ENCODE measurements at regions not wholly inside any gene's neighbourhood (a gene's known extent, or its start where the extent isn't known, plus 50 kb on each side); places are given as distances from the start of the nearest gene placed in this dataset.

DNA sequence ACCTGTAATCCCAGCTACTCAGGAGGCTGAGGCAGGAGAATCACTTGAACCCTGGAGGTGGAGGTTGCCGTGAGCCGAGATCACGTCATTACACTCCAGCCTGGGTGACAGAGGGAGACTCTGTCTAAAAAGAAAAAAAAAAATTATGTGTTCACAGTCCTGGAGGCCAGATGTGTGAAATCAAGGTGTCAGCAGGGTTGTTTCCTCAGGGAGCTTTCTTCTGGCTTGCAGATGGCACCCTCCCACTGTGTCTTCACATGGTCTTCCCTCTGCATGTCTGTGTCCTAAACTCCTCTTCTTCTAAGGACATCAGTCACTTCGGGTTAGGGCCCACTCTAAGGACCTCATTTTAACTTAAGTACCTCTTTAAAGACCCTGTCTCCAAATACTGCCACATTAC, 56.1 kb upstream of the UBE2E1 start:
- peaks cover 0 to 2% of the 10 kb centered on the region in 2 donors for H3K4me1 Mint-ChIP-seq
- H3K4me3 Mint-ChIP-seq = no peak overlapping the region
- DNase-seq = no peak
- H3K27me3 Mint-ChIP-seq (ENCODE audit: low read depth in 3 of 3) = peaks cover 2 to 4% (median 2%) of the 10 kb centered on the region in 3 donors
- no peak overlapping the region for H3K27ac Mint-ChIP-seq
- H3K9me3 Mint-ChIP-seq = no peaks in the 10 kb centered on the region
- H3K36me3 Mint-ChIP-seq = no peaks in the 10 kb centered on the region

DNA sequence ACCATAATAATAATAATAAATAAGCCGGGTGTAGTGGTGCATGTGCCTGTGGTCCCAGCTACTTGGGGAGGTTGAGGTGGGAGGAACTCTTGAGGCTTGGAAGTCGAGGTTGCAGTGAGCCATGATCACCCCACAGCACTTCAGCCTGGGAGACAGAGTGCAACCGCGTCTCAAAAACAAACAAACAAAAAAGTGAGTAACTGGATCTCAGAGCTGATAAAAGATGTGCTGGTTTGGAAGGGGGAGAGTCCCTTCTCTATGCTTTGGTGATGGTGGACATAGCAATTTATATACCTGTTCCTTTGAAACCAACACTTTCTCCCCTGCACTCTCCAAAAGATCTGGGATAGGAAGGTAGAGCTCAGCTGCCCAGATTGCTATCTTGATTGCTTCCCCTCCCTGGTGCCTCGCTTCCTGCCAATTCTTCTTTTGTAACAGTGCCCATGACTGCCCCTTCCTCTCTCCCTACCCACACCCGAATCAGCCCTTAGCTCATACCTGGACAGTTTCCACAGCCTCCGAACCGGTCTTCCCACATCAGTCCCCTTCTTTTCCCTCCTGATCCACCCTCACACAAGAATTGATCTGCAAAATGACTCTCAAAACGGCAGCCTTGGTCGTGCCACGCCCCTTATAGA, 55.1 kb upstream of the UBE2E1 start:
- H3K27me3 Mint-ChIP-seq (ENCODE audit: low read depth in 3 of 3) = peaks cover 2% of the 10 kb centered on the region in 3 donors
- no peaks in the 10 kb centered on the region for H3K9me3 Mint-ChIP-seq
- H3K4me1 Mint-ChIP-seq = peaks cover 0 to 2% of the 10 kb centered on the region in 2 donors
- DNase-seq = no peak
- H3K36me3 Mint-ChIP-seq = no peaks in the 10 kb centered on the region
- no peak overlapping the region for H3K4me3 Mint-ChIP-seq
- no peak overlapping the region for H3K27ac Mint-ChIP-seq

DNA sequence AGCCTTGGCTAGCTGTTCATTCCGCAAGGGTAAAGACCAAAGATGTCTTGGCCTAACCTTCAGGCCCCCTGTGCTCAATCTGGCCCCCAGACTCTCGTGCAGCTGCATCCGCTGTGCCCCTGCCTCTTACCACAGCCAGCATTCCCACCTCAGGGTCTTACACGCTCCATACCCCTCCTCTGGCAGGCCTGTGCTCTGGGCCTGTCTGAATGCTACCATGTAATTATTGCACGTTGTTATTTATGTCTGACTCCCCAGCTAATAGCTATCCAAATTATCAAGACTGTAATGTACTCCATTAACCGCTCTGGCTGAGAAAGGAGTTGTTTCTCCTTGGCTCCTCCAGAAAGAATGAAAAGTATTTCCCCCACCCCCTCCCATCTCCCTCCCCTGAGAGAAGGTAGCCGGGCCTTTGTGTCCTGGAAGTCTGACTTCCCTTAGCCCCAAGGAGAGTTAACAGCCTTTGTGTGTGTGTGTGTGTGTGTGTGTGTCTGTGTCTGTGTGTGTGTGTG, 54.5 kb upstream of the UBE2E1 start:
- H3K4me3 Mint-ChIP-seq = no peak overlapping the region

DNA sequence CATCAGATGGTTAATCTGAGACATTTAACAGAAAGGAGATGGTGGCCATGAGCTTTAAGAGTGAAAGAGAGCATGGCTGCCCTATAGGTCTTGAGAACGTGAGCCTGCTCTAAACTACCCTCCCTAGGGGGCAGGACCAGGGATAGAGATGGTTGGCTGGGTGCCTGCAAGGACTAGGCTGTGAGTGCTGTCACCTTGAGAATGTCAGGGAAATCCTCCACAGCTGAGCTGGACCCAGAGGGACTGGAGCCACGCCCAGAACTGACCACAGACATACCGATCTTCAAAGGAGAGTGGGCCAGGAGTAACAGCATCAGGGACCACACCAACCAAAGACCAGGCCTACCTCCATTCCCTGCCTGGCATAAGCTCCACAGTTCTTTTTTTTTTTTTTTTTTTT, 53.6 kb upstream of the UBE2E1 start:
- H3K9me3 Mint-ChIP-seq = no peaks in the 10 kb centered on the region
- no peak overlapping the region for H3K4me3 Mint-ChIP-seq

More for the DNA sequence above, 54.5 kb upstream of the UBE2E1 start:
- H3K27ac Mint-ChIP-seq = no peak overlapping the region
- no peak for DNase-seq
- peaks cover 0 to 2% of the 10 kb centered on the region in 2 donors for H3K4me1 Mint-ChIP-seq
- no peaks in the 10 kb centered on the region for H3K9me3 Mint-ChIP-seq
- peaks cover 2% of the 10 kb centered on the region in 3 donors for H3K27me3 Mint-ChIP-seq (ENCODE audit: low read depth in 3 of 3)
- H3K36me3 Mint-ChIP-seq = no peaks in the 10 kb centered on the region

DNA sequence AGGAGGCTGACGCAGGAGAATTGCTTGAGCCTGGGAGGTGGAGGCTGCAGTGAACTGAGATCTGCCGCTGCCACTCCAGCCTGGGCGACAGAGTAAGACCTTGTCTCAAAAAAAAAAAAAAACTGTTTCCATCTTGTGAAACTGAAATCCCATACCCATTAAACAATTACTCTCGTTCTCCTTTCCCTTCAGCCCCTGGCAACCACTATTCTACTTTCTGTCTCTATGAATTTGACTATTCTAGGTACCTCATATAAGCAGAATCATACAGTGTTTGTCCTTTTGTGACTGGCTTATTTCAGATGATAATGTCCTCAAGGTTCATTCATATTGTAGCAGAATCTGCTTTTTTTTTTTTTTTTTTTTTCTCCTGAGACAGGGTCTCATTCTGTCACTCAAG, 51.5 kb upstream of the UBE2E1 start:
- no peak for DNase-seq
- H3K4me1 Mint-ChIP-seq = peaks cover 12 to 15% of the 10 kb centered on the region in 2 donors
- no peak overlapping the region for H3K4me3 Mint-ChIP-seq
- H3K27ac Mint-ChIP-seq = no peak overlapping the region
- H3K36me3 Mint-ChIP-seq = no peaks in the 10 kb centered on the region
- H3K9me3 Mint-ChIP-seq = no peaks in the 10 kb centered on the region
- H3K27me3 Mint-ChIP-seq (ENCODE audit: low read depth in 3 of 3) = peaks cover 2 to 6% (median 4%) of the 10 kb centered on the region in 3 donors

More for the DNA sequence above, 53.6 kb upstream of the UBE2E1 start:
- H3K27ac Mint-ChIP-seq = no peak overlapping the region
- no peaks in the 10 kb centered on the region for H3K4me1 Mint-ChIP-seq
- no peak for DNase-seq
- no peaks in the 10 kb centered on the region for H3K36me3 Mint-ChIP-seq
- peaks cover 2 to 4% (median 2%) of the 10 kb centered on the region in 3 donors for H3K27me3 Mint-ChIP-seq (ENCODE audit: low read depth in 3 of 3)
